Neural progenitor cell (in vitro differentiated cells): ENCODE measurements at regions not wholly inside any gene's neighbourhood (a gene's known extent, or its start where the extent isn't known, plus 50 kb on each side); places are given as distances from the start of the nearest gene placed in this dataset.

ENCODE experiments used
- DNase-seq: peaks from one replicate; pipeline ENCODE4 v3.0.0-alpha.2; 2016; ENCODE audit warnings: low spot score
- H2AFZ ChIP-seq: fragments of 200-600 bp; sonication (generic); replicated peaks from 2 replicates; pipeline ENCODE4 v1.6.1; 2016; ENCODE audit warnings: antibody characterized with exemption
- H3F3A ChIP-seq: fragments of 200-600 bp; sonication (generic); 2 replicates; pipeline ENCODE4 v1.6.1; 2016; ENCODE audit warnings: antibody characterized with exemption, low read depth
- H3K27ac ChIP-seq: fragments of 200-600 bp; sonication (generic); 2 replicates; pipeline ENCODE4 v1.5.1; 2016; ENCODE audit warnings: mild to moderate bottlenecking
- H3K27me3 ChIP-seq: fragments of 200-600 bp; sonication (generic); 2 replicates; pipeline ENCODE4 v1.6.1; 2016; ENCODE audit warnings: mild to moderate bottlenecking, moderate library complexity
- H3K36me3 ChIP-seq: fragments of 200-600 bp; sonication (generic); 2 replicates; pipeline ENCODE4 v1.5.1; 2016
- H3K4me1 ChIP-seq: fragments of 200-600 bp; sonication (generic); 2 replicates; pipeline ENCODE4 v1.6.1; 2016; ENCODE audit warnings: mixed run types
- H3K4me2 ChIP-seq: fragments of 200-600 bp; sonication (generic); 2 replicates; pipeline ENCODE4 v1.6.1; 2016
- H3K4me3 ChIP-seq: fragments of 200-600 bp; sonication (generic); 2 replicates; pipeline ENCODE4 v1.5.1; 2016
- H3K79me2 ChIP-seq: fragments of 200-600 bp; sonication (generic); 2 replicates; pipeline ENCODE4 v1.6.1; 2016; ENCODE audit warnings: low read depth
- H3K9ac ChIP-seq: fragments of 200-600 bp; sonication (generic); 2 replicates; pipeline ENCODE4 v1.6.1; 2016
- H3K9me3 ChIP-seq: fragments of 200-600 bp; sonication (generic); 2 replicates; pipeline ENCODE4 v1.5.1; 2016; ENCODE audit warnings: low read depth
- H4K20me1 ChIP-seq: fragments of 200-600 bp; sonication (generic); 2 replicates; pipeline ENCODE4 v1.6.1; 2016; ENCODE audit warnings: low read depth
- H3K27ac Mint-ChIP-seq: 3 replicates; pipeline ENCODE4 v1.8.0; 2021; ENCODE audit warnings: mixed read lengths
- H3K27me3 Mint-ChIP-seq: 2 replicates; pipeline ENCODE4 v1.8.0; 2022; ENCODE audit warnings: low read depth, mild to moderate bottlenecking, inconsistent platforms, moderate library complexity, mixed read lengths; ENCODE audit not compliant: insufficient read depth
- H3K36me3 Mint-ChIP-seq: 3 replicates; pipeline ENCODE4 v1.8.0; 2021; ENCODE audit warnings: mixed read lengths
- H3K4me1 Mint-ChIP-seq: 3 replicates; pipeline ENCODE4 v1.8.0; 2021; ENCODE audit warnings: mixed read lengths
- H3K4me3 Mint-ChIP-seq: 3 replicates; pipeline ENCODE4 v1.8.0; 2021; ENCODE audit warnings: mild to moderate bottlenecking, moderate library complexity, mixed read lengths
- H3K9me3 Mint-ChIP-seq: 3 replicates; pipeline ENCODE4 v1.8.0; 2020; ENCODE audit warnings: mixed read lengths
- EZH2 ChIP-seq: fragments of 200-600 bp; sonication (generic); IDR thresholded peaks from 2 replicates; pipeline ENCODE4 v1.6.1; 2017; ENCODE audit warnings: antibody characterized with exemption, mild to moderate bottlenecking, moderate library complexity
- EZH2phosphoT487 ChIP-seq: fragments of 200-600 bp; sonication (generic); IDR thresholded peaks from 2 replicates; pipeline ENCODE4 v1.6.1; 2017; ENCODE audit warnings: antibody characterized with exemption
- TF ChIP-seq, protein P1 (sequence below): fragments of 200-600 bp; sonication (generic); IDR thresholded peaks from 2 replicates; pipeline ENCODE4 v1.5.1; 2017; ENCODE audit warnings: antibody characterized with exemption, mild to moderate bottlenecking

DNA sequence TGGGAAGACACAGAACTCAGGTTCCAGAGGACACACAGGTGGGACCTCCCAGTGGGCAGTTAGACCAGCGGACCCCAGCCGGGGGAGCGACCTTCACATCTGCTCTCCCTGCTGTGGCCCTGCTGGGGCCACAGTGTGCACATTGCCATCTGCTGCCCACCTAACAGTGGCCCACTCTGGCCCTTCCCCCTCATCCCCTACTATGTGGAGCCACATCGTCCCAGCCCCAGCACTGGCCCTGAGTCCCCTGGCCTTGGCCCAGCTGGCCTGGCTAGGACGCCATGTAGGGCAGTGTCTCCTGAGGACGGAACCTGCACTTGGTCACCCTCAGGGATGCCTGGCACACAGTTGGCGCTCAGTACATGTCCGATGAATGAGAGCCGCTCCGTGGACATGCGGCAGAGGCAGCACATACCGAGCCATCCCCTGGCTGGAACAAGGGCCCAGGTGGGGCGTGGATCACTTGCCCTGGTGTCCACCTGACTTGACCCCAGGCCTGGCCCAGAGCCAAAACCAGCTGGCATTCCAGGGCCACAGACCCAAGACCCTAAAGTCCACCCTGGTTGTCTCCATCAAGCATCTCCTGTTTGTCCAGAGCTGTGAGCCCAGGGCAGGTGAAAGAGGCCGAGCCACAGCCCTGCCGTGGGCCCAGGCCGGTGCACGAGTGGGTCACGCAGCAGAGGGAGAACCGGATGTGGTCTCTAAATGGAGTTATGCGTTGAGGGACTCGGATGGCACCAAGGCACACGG, 93.1 kb upstream of the FGF3 start:
- no peaks in the 10 kb centered on the region for H3K36me3 Mint-ChIP-seq
- H3K4me3 Mint-ChIP-seq = no peak overlapping the region
- H3K27me3 ChIP-seq = peaks cover 18% of the 10 kb centered on the region
- H3K27ac Mint-ChIP-seq = no peak overlapping the region
- no peak overlapping the region for H3K4me2 ChIP-seq
- TF ChIP-seq EZH2 (no peak), EZH2phosphoT487 (no peak)
- TF ChIP-seq, protein P1, sequence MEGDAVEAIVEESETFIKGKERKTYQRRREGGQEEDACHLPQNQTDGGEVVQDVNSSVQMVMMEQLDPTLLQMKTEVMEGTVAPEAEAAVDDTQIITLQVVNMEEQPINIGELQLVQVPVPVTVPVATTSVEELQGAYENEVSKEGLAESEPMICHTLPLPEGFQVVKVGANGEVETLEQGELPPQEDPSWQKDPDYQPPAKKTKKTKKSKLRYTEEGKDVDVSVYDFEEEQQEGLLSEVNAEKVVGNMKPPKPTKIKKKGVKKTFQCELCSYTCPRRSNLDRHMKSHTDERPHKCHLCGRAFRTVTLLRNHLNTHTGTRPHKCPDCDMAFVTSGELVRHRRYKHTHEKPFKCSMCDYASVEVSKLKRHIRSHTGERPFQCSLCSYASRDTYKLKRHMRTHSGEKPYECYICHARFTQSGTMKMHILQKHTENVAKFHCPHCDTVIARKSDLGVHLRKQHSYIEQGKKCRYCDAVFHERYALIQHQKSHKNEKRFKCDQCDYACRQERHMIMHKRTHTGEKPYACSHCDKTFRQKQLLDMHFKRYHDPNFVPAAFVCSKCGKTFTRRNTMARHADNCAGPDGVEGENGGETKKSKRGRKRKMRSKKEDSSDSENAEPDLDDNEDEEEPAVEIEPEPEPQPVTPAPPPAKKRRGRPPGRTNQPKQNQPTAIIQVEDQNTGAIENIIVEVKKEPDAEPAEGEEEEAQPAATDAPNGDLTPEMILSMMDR = no peak
- H3K36me3 ChIP-seq = no peaks in the 10 kb centered on the region
- H3F3A ChIP-seq = no peaks in the 10 kb centered on the region
- H3K27me3 Mint-ChIP-seq = peaks cover 21% of the 10 kb centered on the region
- no peak overlapping the region for H2AFZ ChIP-seq
- no peak overlapping the region for H3K9ac ChIP-seq
- H3K4me1 ChIP-seq = no peaks in the 10 kb centered on the region
- H3K79me2 ChIP-seq = no peaks in the 10 kb centered on the region
- H4K20me1 ChIP-seq = no peaks in the 10 kb centered on the region
- no peaks in the 10 kb centered on the region for H3K4me1 Mint-ChIP-seq
- H3K27ac ChIP-seq = no peak overlapping the region
- H3K9me3 ChIP-seq = no peaks in the 10 kb centered on the region
- no peaks in the 10 kb centered on the region for H3K9me3 Mint-ChIP-seq
- no peak overlapping the region for H3K4me3 ChIP-seq
- no peak for DNase-seq

DNA sequence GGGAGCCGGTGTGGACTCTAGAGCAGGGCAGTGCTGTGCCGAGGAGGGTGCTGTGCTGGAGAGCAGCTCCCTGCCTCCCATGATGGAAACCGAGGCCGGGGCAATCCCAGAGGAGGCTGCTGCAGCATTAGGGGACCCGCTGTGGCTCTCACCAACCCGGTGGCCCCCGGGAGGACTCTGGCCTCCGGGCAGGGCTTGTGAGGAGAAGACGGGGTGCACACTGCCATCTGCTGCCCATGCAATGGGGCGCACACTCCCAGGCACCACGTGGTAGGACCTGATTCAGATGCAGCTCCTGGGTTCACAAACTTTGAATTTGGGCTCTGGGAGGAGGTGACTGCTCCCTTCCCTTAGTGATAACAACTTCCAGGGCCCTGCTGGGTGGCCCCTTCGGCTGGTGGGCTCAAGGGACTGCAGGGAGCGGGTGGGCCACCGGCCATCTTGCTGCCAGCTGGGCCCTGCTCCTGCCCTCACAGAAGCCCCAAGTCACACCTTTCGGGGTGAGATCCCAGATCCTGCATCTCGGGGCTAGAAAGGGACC, 93.8 kb upstream of the FGF3 start:
- Histone ChIP-seq H3K4me1 (no peaks in the 10 kb centered on the region), H2AFZ (no peak overlapping the region), H3K9me3 (no peaks in the 10 kb centered on the region), H3K27ac (no peak overlapping the region), H3K4me3 (no peak overlapping the region), H4K20me1 (no peaks in the 10 kb centered on the region), H3K79me2 (no peaks in the 10 kb centered on the region), H3K36me3 (no peaks in the 10 kb centered on the region), H3K9ac (no peak overlapping the region), H3K27me3 (peaks cover 25% of the 10 kb centered on the region), H3K4me2 (no peak overlapping the region), H3F3A (no peaks in the 10 kb centered on the region)
- H3K9me3 Mint-ChIP-seq = no peaks in the 10 kb centered on the region
- no peak overlapping the region for H3K27ac Mint-ChIP-seq
- H3K36me3 Mint-ChIP-seq = no peaks in the 10 kb centered on the region
- peak; percentile 50 for DNase-seq
- H3K4me1 Mint-ChIP-seq = no peaks in the 10 kb centered on the region
- no peak for TF ChIP-seq EZH2
- TF ChIP-seq, protein P1 = peak; percentile 46
- peaks cover 22% of the 10 kb centered on the region for H3K27me3 Mint-ChIP-seq
- H3K4me3 Mint-ChIP-seq = no peak overlapping the region

DNA sequence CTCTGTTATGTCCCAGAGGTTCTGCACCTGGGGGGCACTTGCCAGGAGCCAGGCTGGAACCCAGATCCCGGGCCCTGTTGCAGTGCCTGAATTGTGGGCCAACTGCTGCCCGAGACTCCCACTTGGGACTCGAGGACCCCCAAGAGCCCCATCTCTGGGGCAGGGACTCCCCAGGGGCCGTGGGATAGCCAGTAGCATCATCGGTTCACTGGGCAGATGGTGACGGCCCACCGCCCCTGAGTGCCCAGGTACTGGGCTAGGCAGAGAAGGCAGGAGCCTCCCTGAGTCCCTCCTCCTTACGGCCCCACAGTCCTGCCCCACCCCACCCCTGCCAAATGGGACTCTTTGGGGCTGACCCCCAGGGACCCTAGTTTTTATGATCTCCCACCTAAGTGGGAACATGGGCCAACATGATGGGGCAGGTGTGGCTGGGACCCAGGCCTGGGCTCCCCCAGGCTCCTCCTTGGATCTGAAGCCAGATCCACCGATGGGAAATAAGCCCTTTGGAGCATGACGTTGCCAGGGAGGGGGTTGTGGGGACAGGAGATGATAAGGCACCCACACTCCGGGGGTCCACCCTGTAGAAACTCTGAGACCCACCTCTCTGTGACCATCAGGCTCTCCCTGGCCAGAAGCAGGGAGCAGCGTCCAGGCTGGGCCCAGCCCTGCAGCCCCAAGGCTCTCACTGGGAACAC, 94.5 kb upstream of the FGF3 start:
- no peak overlapping the region for H3K9ac ChIP-seq
- H3K4me3 Mint-ChIP-seq = no peak overlapping the region
- DNase-seq = no peak
- no peaks in the 10 kb centered on the region for H3K36me3 ChIP-seq
- H3K27me3 Mint-ChIP-seq = peaks cover 24% of the 10 kb centered on the region
- no peaks in the 10 kb centered on the region for H3K36me3 Mint-ChIP-seq
- H3K4me2 ChIP-seq = no peak overlapping the region
- no peaks in the 10 kb centered on the region for H3K4me1 Mint-ChIP-seq
- no peak overlapping the region for H3K27ac Mint-ChIP-seq
- no peaks in the 10 kb centered on the region for H3K9me3 ChIP-seq
- no peak overlapping the region for H3K4me3 ChIP-seq
- no peaks in the 10 kb centered on the region for H3K79me2 ChIP-seq
- H3F3A ChIP-seq = no peaks in the 10 kb centered on the region
- no peaks in the 10 kb centered on the region for H3K9me3 Mint-ChIP-seq
- no peak overlapping the region for H3K27ac ChIP-seq
- H2AFZ ChIP-seq = no peak overlapping the region
- TF ChIP-seq, protein P1 = no peak
- TF ChIP-seq EZH2 = no peak
- no peak for TF ChIP-seq EZH2phosphoT487
- H4K20me1 ChIP-seq = no peaks in the 10 kb centered on the region
- H3K4me1 ChIP-seq = peaks cover 3% of the 10 kb centered on the region
- H3K27me3 ChIP-seq = peaks cover 32% of the 10 kb centered on the region
